Liver (tissue), 3 donors: ENCODE measurements at regions not wholly inside any gene's neighbourhood (a gene's known extent, or its start where the extent isn't known, plus 50 kb on each side); places are given as distances from the start of the nearest gene placed in this dataset.

Experiments used
- CTCF ChIP-seq: fragments of 150-350 bp; IDR thresholded peaks from 2 replicates; pipeline ENCODE4 v1.5.1; 2017; ENCODE audit warnings: improper control_type of control experiment, low read depth, low read length; ENCODE audit not compliant: missing input control
- JUND ChIP-seq, 2 donors: IDR thresholded peaks; 2 replicates each; pipeline ENCODE4 v1.6.1; 2016; ENCODE audit warnings: antibody characterized with exemption in 2 of 2
- YY1 ChIP-seq: IDR thresholded peaks from 2 replicates; pipeline ENCODE4 v1.6.1; 2016; ENCODE audit warnings: antibody characterized with exemption, mild to moderate bottlenecking
- ZBTB33 ChIP-seq: IDR thresholded peaks from 2 replicates; pipeline ENCODE4 v1.6.1; 2016; ENCODE audit warnings: antibody characterized with exemption
- donor health status: healthy.
- donor health status: healthy.

- TF ChIP-seq CTCF (no peak), JUND (IDR thresholded peaks at IDR 0.05) (no peak), YY1 (no peak), ZBTB33 (no peak)
These were observed 152.9 kb upstream of the COL21A1 start for GRCh38 chr6:56400273-56400672.
